Activated CD8-positive, alpha-beta memory T cell treated with anti-CD3 and anti-CD28 coated beads for 4 hours (primary cell): ENCODE measurements at regions not wholly inside any gene's neighbourhood (a gene's known extent, or its start where the extent isn't known, plus 50 kb on each side); places are given as distances from the start of the nearest gene placed in this dataset.

Experiments
- DNase-seq, 2 donors: peaks; one replicate each; pipeline ENCODE4 v3.0.0-alpha.2; 2020; ENCODE audit warnings: low read depth in 2 of 2

DNA sequence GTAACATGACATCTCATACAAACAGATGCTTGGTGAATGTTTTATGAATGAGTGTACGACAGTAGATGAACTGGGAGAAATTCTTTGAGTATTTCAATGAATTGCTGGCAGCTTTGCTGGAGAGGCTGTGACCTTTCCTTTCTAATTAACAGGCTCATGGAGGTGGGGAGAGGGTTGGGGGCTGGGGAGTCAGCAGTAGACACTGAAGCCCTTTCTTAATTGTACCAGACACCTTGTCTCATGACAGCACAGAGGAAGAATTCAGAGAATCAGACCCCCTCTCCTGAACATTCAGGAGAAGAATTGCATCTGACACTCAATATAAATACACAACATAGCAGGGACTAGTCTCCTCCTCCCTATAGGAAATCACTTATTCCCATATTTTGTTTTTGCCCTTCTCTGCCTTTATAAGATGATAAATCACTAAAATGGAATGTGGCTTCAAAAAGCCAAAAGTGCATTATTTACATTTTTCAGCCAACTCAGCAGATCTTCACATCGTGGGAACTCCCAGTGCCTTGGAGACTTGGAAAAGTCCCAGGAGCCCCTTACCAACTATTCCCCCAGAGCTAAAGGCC, 66.2 kb upstream of the TPM1 start:
- no peak for DNase-seq

- no peak for DNase-seq
These were observed 64.4 kb upstream of the TPM1 start for GRCh38 chr15:62977952-62978811.

GRCh38 chr15:62979252-62979651, 63.3 kb upstream of the TPM1 start:
- no peak for DNase-seq

DNA sequence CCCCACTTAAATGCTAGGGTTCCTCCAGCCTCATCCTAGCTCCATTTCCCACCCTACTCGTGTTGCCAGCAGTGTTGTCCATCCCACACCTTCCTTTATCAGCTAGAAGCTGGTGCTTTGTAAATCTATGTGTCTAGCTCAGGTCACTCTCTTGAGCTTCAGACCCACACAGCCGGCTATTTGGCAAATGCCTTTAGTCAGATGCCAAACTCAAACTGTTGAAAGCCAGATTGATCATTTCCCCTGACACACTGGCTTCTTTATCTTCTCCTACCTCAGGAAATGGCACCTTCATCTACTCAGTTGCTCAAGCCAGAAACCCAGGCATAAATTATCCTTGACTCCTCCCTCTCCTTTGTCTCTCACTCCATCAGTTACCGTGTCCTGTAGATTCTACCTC, 61.5 kb upstream of the TPM1 start:
- no peak for DNase-seq

DNA sequence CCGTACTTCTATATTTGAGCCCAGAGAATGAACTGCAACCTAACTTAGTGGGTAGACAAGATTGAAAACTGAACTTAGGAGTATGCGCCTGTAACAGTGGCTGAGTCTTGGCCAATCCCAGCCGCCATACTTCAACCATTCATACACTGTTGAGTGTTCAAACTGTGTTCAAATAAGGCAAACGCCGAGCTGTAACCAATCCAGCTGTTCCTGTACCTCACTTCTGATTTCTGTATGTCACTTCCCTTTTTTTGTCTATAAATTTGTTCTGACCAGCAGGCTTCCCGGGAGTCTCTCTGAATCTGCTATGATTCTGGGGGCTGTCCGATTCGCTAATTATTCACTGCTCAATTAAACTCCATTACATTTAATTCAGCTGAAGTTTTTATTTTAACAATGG, 58.6 kb upstream of the TPM1 start:
- no peak for DNase-seq

- no peak for DNase-seq
These were observed 56.8 kb upstream of the TPM1 start for GRCh38 chr15:62985768-62986167.

GRCh38 chr15:62986948-62987347, 55.6 kb upstream of the TPM1 start:
- DNase-seq = no peak

DNA sequence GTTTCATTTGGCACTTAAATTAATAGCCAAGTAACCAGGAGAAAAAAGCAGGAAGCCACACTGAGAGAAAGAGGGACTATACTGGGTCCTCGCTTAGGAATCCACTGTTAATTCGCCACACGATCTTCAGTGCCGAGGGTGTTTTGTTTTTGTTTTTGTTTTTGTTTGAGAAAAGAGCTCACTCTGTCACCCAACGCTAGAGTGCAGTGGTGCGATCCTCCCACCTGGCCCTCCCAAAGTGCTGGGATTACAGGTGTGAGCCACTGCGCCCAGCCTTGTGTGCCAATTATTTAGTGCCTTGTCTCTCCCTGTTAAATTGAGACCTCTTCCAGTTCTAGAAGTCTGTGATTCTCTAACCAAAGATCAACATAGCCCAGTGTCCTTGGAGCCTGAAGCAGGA, 53.8 kb upstream of the TPM1 start:
- no peak for DNase-seq

DNA sequence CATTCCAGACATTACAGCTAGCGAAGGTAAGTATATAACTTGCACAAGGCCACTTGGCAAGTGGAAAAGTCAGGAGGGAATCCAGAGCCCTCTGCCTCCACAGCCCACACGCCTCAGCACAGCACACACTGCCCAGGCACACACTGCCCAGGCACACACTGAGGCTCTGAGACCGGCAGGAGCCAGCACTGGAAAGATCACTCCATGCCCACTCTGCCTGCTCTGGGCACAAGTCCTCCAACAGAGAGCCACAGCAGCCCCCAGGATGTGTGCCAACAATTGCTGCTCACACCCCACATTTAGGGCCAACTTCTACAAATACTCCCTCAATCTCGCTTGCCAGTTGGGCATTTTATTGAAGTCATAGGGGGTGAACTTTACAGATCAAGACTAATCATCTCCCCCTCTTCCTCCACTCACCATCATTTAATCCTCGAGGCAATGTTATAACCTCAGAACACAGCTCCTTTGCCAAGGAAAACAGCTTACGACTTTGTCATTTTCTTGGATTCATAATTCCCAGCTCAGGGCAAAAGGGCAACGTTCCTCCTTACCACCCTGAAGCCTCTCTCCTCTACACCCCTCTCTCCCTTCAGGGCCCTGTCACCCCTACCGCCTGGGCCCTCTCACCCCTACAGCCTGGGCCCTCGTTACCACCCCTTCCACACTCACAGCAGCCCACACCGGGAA, 53.0 kb upstream of the TPM1 start:
- DNase-seq = no peak

DNA sequence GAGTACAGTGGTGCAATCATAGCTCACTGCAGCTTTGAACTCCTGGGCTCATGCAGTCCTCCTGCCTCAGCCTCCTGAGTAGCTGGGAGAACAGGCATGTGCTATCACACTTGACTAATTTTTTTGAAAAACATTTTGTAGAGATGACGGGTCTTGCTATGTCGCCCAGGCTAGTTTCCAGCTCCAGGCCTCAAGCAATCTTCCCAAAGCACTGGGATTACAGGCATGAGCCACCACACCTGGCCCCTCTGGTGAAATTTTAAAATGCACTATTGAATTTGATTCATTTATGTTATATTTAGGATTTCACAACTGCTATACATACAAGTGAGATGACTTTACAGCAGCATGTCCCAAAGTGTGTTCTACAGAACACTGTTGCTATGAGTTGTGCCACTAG, 50.8 kb upstream of the TPM1 start:
- no peak for DNase-seq

- DNase-seq = no peak
These were observed 50.2 kb upstream of the TPM1 start for GRCh38 chr15:62992302-62992701.
